Activated B cell treated with CpG ODN at 0.5 μM for 24 hours (primary cell): ENCODE measurements at regions not wholly inside any gene's neighbourhood (a gene's known extent, or its start where the extent isn't known, plus 50 kb on each side); places are given as distances from the start of the nearest gene placed in this dataset.

Source experiments
- ATAC-seq: fragments of 200-7000 bp; cut with Tn5 transposase; one replicate; pipeline ENCODE4 v1.10.0; 2021; ENCODE audit warnings: low read depth, mild to moderate bottlenecking, moderate library complexity
- CTCF ChIA-PET: fragments of 350-600 bp; sonication (Branson Sonifier 250); formaldehyde crosslinking; loops from one replicate; lab custom pipeline; 2021; ENCODE audit warnings: antibody characterized with exemption; lab: Charles Lee
- POLR2A ChIA-PET: fragments of 350-600 bp; sonication (Branson Sonifier 250); formaldehyde crosslinking; loops from one replicate; lab custom pipeline; 2021; ENCODE audit warnings: antibody characterized with exemption; lab: Charles Lee
- DNase-seq: peaks from one replicate; pipeline ENCODE4 v3.0.0; 2022
- H3K27ac Mint-ChIP-seq: one replicate; pipeline ENCODE4 v1.8.0; 2020; ENCODE audit warnings: mixed read lengths
- H3K27me3 Mint-ChIP-seq: one replicate; pipeline ENCODE4 v1.8.0; 2021; ENCODE audit warnings: mixed read lengths
- H3K36me3 Mint-ChIP-seq: one replicate; pipeline ENCODE4 v1.8.0; 2021; ENCODE audit warnings: low read depth, mixed read lengths
- H3K4me1 Mint-ChIP-seq: one replicate; pipeline ENCODE4 v1.8.0; 2021; ENCODE audit warnings: mixed read lengths
- H3K4me3 Mint-ChIP-seq: one replicate; pipeline ENCODE4 v1.8.0; 2020; ENCODE audit warnings: mild to moderate bottlenecking, mixed read lengths
- H3K9me3 Mint-ChIP-seq: one replicate; pipeline ENCODE4 v1.8.0; 2020; ENCODE audit warnings: mixed read lengths
- intact Hi-C: fragments of 100-400 bp; cut with micrococcal nuclease; formaldehyde crosslinking; loops from one replicate; pipeline ENCODE4 v1.15.1; 2024
- TF ChIP-seq, protein P1 (sequence below): fragments of 200-600 bp; IDR thresholded peaks from one replicate; pipeline ENCODE4 v1.8.0; 2022; ENCODE audit warnings: antibody characterized with exemption, mild to moderate bottlenecking

DNA sequence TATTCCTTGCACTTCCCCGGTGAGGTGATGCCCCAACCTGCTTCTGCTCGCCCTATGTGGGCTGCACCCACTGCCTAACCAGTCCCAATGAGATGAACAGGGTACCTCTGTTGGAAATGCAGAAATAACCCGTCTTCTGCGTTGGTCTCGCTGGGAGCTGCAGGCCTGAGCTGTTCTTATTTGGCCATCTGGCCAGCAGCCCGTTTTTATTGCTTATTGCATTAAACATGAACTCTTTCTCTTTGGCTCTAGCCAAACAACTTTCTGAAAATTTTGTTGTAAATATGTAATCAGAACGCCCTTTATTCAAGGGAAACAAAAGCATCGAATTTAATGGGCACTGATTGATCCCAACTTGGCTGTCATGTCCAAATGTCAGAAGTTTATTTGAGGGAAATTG is 124.7 kb upstream of the FTMT start:
- POLR2A ChIA-PET, result no interaction called here

DNA sequence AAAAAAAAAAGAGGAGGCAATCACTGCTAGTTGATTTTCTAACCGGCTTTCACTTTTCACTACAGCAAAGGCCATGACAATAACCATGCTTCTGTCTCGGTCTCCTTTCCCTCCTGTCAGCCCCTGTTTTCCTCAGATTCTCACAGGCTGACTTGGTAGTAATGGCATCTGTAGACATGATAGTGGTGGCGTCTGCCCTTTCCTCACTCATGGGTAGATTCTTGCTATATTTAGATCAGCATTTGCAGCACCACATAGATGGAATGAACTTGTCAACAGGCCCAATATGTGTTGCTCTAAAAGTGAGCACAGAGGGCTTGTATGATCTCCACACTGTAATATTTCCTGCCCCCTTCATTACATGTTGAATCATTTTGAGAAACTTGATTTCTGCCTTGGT is 120.3 kb upstream of the FTMT start:
- no peaks in the 10 kb centered on the region for H3K36me3 Mint-ChIP-seq
- TF ChIP-seq, protein P1, sequence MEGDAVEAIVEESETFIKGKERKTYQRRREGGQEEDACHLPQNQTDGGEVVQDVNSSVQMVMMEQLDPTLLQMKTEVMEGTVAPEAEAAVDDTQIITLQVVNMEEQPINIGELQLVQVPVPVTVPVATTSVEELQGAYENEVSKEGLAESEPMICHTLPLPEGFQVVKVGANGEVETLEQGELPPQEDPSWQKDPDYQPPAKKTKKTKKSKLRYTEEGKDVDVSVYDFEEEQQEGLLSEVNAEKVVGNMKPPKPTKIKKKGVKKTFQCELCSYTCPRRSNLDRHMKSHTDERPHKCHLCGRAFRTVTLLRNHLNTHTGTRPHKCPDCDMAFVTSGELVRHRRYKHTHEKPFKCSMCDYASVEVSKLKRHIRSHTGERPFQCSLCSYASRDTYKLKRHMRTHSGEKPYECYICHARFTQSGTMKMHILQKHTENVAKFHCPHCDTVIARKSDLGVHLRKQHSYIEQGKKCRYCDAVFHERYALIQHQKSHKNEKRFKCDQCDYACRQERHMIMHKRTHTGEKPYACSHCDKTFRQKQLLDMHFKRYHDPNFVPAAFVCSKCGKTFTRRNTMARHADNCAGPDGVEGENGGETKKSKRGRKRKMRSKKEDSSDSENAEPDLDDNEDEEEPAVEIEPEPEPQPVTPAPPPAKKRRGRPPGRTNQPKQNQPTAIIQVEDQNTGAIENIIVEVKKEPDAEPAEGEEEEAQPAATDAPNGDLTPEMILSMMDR, result no peak
- no peak overlapping the region for H3K27ac Mint-ChIP-seq
- H3K4me1 Mint-ChIP-seq, result no peaks in the 10 kb centered on the region
- ChIA-PET CTCF (no interaction called here), POLR2A (no interaction called here)
- ATAC-seq (no peak), DNase-seq (no peak)
- H3K9me3 Mint-ChIP-seq, result no peaks in the 10 kb centered on the region
- intact Hi-C loops, result no loop called here
- H3K4me3 Mint-ChIP-seq, result no peak overlapping the region
- no peaks in the 10 kb centered on the region for H3K27me3 Mint-ChIP-seq

More for the DNA sequence above, 124.7 kb upstream of the FTMT start:
- CTCF ChIA-PET, result no interaction called here
- intact Hi-C loops, result no loop called here
- Mint-ChIP-seq H3K4me3 (no peak overlapping the region), H3K4me1 (no peaks in the 10 kb centered on the region), H3K36me3 (no peaks in the 10 kb centered on the region), H3K27ac (no peak overlapping the region), H3K9me3 (peaks cover 8% of the 10 kb centered on the region), H3K27me3 (no peaks in the 10 kb centered on the region)
- no peak for ATAC-seq
- no peak for DNase-seq
- TF ChIP-seq, protein P1, result no peak

DNA sequence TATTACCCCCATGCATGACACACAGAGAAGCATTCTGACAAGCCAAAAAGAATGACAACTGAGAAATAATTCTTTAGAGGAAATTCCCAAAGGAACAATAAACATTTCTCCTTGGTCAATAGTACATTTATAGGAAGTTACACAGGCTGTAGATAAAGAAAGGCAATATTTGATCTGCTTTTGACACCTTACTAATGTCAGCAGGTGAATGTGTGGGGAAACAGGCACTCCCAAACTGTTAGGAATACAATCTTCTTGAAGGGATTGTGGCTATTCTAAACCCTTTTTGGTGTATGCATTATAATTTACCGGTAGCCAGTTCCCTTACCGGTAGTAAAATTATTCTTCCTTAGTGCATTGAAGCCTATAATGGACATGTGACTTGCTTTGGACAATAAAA is 116.1 kb upstream of the FTMT start:
- Mint-ChIP-seq H3K4me3 (no peak overlapping the region), H3K36me3 (no peaks in the 10 kb centered on the region), H3K9me3 (no peaks in the 10 kb centered on the region), H3K27ac (no peak overlapping the region), H3K4me1 (no peaks in the 10 kb centered on the region), H3K27me3 (no peaks in the 10 kb centered on the region)
- DNase-seq (no peak), ATAC-seq (no peak)
- CTCF ChIA-PET, result no interaction called here
- TF ChIP-seq, protein P1, result no peak
- intact Hi-C loops, result no loop called here
- POLR2A ChIA-PET, result no interaction called here

DNA sequence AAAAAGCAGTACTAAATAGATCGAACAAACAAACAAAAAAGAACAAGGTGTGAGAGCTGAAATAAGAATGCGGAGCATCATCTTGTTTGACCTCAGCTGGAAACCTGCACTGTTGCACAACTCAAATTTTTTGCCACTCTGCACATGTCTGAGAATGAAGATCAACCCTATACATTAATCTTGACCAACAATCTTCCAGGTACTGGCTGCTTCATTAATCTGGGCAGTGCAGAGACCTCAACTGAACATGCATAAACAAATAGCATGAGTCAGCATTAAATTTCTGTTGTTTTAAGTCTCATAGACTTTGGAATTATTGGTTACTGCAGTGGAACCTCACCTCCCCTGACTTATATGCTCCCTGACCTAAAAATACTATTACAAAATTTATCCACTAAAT is 114.6 kb upstream of the FTMT start:
- no peak for ATAC-seq
- TF ChIP-seq, protein P1, result no peak
- H3K4me3 Mint-ChIP-seq, result no peak overlapping the region
- ChIA-PET CTCF (no interaction called here), POLR2A (no interaction called here)
- intact Hi-C loops, result no loop called here
- H3K36me3 Mint-ChIP-seq, result no peaks in the 10 kb centered on the region
- H3K27me3 Mint-ChIP-seq, result no peaks in the 10 kb centered on the region
- H3K27ac Mint-ChIP-seq, result no peak overlapping the region
- DNase-seq, result no peak
- no peaks in the 10 kb centered on the region for H3K4me1 Mint-ChIP-seq
- peaks cover 3% of the 10 kb centered on the region for H3K9me3 Mint-ChIP-seq

DNA sequence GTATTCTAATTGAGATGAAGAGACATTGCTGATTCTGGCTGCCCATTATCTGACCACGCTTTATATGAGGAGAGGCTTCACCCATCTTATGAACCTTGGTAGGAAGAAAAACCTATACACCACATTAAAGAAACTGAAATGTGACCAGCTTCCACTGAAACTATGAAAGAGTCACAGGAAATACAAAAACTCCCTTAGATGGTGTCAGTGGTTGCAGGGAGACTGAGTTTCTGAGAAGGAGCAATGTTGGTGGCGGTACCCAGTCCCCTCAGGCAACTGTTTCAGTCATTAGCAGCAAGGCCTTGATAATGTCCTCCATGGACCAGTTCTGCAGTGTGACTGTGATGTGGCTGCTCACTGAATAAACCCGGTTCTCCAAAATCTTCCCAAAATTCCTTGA is 110.5 kb upstream of the FTMT start:
- CTCF ChIA-PET, result no interaction called here
- POLR2A ChIA-PET, result no interaction called here

More for the DNA sequence above, 110.5 kb upstream of the FTMT start:
- no peaks in the 10 kb centered on the region for H3K36me3 Mint-ChIP-seq
- no peak overlapping the region for H3K4me3 Mint-ChIP-seq
- DNase-seq, result no peak
- intact Hi-C loops, result no loop called here
- ATAC-seq, result no peak
- peaks cover 3% of the 10 kb centered on the region for H3K9me3 Mint-ChIP-seq
- H3K27me3 Mint-ChIP-seq, result no peaks in the 10 kb centered on the region
- TF ChIP-seq, protein P1, result no peak
- no peaks in the 10 kb centered on the region for H3K4me1 Mint-ChIP-seq
- no peak overlapping the region for H3K27ac Mint-ChIP-seq
